ENCODE measurements at regions not wholly inside any gene's neighbourhood (a gene's known extent, or its start where the extent isn't known, plus 50 kb on each side); places are given as distances from the start of the nearest gene placed in this dataset.

DNA sequence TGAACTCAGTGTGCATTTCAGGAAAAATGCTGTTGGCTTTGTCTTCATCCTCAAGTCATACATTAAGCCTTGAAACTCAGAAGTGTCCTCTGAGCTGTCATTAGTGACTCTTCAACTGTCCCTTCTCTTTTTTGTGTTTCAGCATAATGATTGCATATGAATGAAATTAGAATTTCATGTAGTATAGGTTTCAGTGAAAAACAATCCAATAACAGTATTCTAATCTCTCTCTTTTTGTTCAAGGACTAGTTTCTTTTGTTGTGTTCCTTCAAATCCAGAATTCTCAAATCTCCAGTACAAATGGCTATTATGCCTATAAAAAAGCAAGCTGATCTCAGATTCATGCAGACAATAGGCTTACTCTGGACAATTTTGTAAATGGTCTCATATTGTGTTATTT lies 133.5 kb downstream of the QPCT start:
- Histone ChIP-seq H3F3A (ENCODE audit: insufficient read depth, low read length) (no peaks in the 10 kb centered on the region), H3K36me3 (ENCODE audit: insufficient read depth, low read length) (no peaks in the 10 kb centered on the region), H3K9me2 (ENCODE audit: low read depth, low read length) (no peaks in the 10 kb centered on the region), H4K20me1 (ENCODE audit: insufficient read depth, low read length) (no peaks in the 10 kb centered on the region), H3K9ac (ENCODE audit: low read length) (no peak overlapping the region), H2AFZ (ENCODE audit: low read length) (no peak overlapping the region), H3K4me1 (ENCODE audit: insufficient read depth, low read length, severe bottlenecking) (no peaks in the 10 kb centered on the region), H3K27me3 (ENCODE audit: insufficient read depth, low read length) (no peaks in the 10 kb centered on the region; the same call in 1 of the 2 replicates), H3K4me3 (ENCODE audit: low read depth, low read length, poor library complexity, severe bottlenecking) (no peak overlapping the region), H3K27ac (ENCODE audit: low read depth, low read length, poor library complexity, severe bottlenecking) (no peak overlapping the region), H3K9me3 (ENCODE audit: low read length) (no peaks in the 10 kb centered on the region), H3K79me2 (ENCODE audit: insufficient read depth, low read length) (no peaks in the 10 kb centered on the region), H3K4me2 (ENCODE audit: low read length) (no peak overlapping the region)
- TF ChIP-seq EZH2 (IDR thresholded peaks at IDR 0.05; ENCODE audit: borderline replicate concordance, low read length): no peak
- TF ChIP-seq CTCF (IDR thresholded peaks at IDR 0.05; ENCODE audit: low read length): no peak

DNA sequence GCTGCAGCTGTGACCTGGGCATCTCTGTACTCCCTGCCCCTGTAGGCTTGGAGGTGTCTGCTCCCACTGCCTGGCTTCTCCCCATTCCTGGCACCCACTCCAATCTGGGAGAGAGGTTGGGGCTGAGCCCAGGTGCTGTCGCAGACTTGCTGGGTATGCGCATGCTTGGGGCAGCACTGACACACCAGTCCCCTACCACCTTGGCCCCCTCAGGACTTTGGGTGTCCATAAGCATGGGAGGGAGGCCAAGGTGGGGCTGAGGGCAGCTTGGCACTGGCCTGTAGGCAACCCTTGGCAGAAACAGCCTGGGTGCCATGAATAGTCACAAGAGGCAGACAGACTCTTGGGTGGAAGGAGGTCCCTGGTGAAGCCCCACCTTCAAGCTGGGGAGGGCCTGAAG lies 136.8 kb downstream of the QPCT start:
- Histone ChIP-seq H2AFZ (ENCODE audit: low read length) (no peak overlapping the region), H3K4me2 (ENCODE audit: low read length) (no peak overlapping the region), H3K9ac (ENCODE audit: low read length) (no peak overlapping the region), H3K79me2 (ENCODE audit: insufficient read depth, low read length) (no peaks in the 10 kb centered on the region), H3K9me2 (ENCODE audit: low read depth, low read length) (no peaks in the 10 kb centered on the region), H3K27me3 (ENCODE audit: insufficient read depth, low read length) (no peaks in the 10 kb centered on the region; the same call in 1 of the 2 replicates), H4K20me1 (ENCODE audit: insufficient read depth, low read length) (no peaks in the 10 kb centered on the region), H3K4me1 (ENCODE audit: insufficient read depth, low read length, severe bottlenecking) (no peaks in the 10 kb centered on the region), H3F3A (ENCODE audit: insufficient read depth, low read length) (no peaks in the 10 kb centered on the region), H3K36me3 (ENCODE audit: insufficient read depth, low read length) (no peaks in the 10 kb centered on the region), H3K27ac (ENCODE audit: low read depth, low read length, poor library complexity, severe bottlenecking) (no peak overlapping the region), H3K9me3 (ENCODE audit: low read length) (no peaks in the 10 kb centered on the region), H3K4me3 (ENCODE audit: low read depth, low read length, poor library complexity, severe bottlenecking) (no peak overlapping the region)
- TF ChIP-seq CTCF (IDR thresholded peaks at IDR 0.05; ENCODE audit: low read length): no peak
- TF ChIP-seq EZH2 (IDR thresholded peaks at IDR 0.05; ENCODE audit: borderline replicate concordance, low read length): no peak

DNA sequence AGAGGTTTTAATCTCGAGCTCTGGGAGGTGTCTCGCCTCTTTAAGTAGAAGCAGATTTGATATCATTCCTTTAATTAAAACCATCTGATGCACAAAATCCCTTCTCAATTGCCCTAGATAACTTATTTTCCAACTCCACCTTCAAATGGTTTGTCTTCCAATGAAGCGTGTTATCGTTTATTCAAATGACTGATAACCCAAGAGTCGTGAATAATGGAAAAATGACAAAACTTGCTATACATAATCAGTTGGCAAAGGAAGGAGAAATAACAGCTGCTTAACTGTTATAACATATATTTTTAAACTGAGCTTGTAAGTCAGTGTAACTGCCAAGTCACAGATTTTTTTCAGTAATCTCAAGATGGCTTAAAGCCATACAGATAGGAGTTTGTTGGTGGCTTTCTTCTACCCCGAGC lies 144.6 kb downstream of the QPCT start:
- Histone ChIP-seq H3K27ac (ENCODE audit: low read depth, low read length, poor library complexity, severe bottlenecking) (no peak overlapping the region), H2AFZ (ENCODE audit: low read length) (no peak overlapping the region)

More for the DNA sequence above, 144.6 kb downstream of the QPCT start:
- no peaks in the 10 kb centered on the region for H3F3A ChIP-seq (ENCODE audit: insufficient read depth, low read length)
- no peaks in the 10 kb centered on the region for H3K4me1 ChIP-seq (ENCODE audit: insufficient read depth, low read length, severe bottlenecking)
- H4K20me1 ChIP-seq (ENCODE audit: insufficient read depth, low read length): no peaks in the 10 kb centered on the region
- H3K9me2 ChIP-seq (ENCODE audit: low read depth, low read length): no peaks in the 10 kb centered on the region
- H3K36me3 ChIP-seq (ENCODE audit: insufficient read depth, low read length): no peaks in the 10 kb centered on the region
- no peaks in the 10 kb centered on the region for H3K9me3 ChIP-seq (ENCODE audit: low read length)
- H3K9ac ChIP-seq (ENCODE audit: low read length): no peak overlapping the region
- no peaks in the 10 kb centered on the region for H3K27me3 ChIP-seq (ENCODE audit: insufficient read depth, low read length)
- H3K4me3 ChIP-seq (ENCODE audit: low read depth, low read length, poor library complexity, severe bottlenecking): no peak overlapping the region
- TF ChIP-seq EZH2 (IDR thresholded peaks at IDR 0.05; ENCODE audit: borderline replicate concordance, low read length): no peak
- TF ChIP-seq CTCF (IDR thresholded peaks at IDR 0.05; ENCODE audit: low read length): no peak
- H3K79me2 ChIP-seq (ENCODE audit: insufficient read depth, low read length): no peaks in the 10 kb centered on the region
- no peak overlapping the region for H3K4me2 ChIP-seq (ENCODE audit: low read length)
